ENCODE measurements at regions not wholly inside any gene's neighbourhood (a gene's known extent, or its start where the extent isn't known, plus 50 kb on each side); places are given as distances from the start of the nearest gene placed in this dataset.
"Not testable (repeated sequence)": the region's sequence is repeated elsewhere in the genome, so short reads cannot be mapped to it uniquely, and the experiment has no call there.

DNA sequence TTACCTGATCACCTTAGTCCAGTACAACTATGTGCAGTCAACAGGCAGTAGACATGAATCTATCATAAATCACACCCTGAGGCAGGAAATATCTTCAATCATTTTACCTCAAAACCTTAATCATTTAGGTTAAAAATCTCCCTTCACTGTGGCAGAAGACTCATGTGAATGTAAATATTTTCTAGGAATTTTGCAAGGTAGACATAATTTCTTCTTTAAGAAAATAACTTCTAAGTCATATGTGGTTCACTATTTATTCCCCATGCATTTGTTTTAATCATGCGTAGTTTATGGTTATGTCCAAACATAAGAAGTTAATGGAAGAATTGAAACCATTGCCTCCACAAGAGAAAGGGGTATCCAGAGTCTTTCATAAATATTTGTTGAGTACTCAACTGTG, 97.0 kb downstream of the HMHB1 start:
- DNase-seq, result no peak

DNA sequence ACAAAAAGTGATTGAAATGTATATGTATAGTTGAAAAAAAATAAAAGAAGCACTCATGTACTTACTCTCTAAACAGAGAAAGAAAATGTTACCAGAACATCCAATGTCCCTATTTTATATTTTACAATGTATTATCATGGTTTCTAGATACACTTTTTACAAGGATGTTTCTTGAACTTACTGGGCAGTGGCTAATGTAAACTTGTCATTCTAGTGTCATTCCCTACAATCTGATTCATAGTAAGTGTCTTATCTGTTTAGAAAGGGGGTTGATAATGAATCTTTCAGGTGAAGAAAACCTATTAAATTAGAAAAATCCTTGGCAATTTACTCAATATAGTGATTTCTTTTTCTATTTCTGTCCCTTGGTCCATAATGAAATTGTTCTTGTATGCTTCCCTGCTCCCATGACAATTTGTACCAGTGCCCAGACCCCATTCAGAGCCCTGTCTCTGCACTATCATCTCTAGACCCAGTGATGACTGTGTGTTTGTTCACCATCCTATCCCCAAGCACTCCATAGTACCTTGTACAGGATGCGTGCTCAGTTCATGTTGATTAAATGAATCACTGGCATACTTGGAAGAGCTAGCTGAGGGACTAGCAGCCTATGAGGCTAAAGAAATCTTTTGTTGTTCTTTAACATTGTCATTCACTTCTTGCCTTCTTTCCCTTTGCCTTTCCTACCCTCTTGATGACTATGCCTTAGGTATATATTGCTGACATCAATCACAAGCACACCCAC, 101.2 kb downstream of the HMHB1 start:
- no peak for DNase-seq

GRCh38 chr5:143914756-143915155, 102.8 kb downstream of the HMHB1 start:
- DNase-seq, result no peak

DNA sequence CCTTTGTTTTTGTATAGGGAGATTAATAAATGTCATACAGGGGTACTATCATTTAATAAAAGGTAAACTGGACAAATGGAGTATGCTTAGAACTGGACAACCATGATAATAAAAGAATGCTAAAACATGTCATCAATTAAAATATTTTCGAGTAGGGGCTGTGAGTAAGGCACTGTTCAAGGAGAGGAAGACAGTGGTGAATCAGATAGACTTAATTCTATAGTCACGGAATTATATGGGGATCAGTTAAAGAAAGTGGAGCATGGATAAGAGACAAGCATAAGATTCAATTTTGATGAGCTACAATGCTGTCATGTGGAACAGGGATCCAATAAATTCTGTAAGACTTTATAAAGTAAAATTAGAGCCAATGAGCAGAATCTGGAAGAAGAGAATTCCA, 104.5 kb downstream of the HMHB1 start:
- no peak for DNase-seq

DNA sequence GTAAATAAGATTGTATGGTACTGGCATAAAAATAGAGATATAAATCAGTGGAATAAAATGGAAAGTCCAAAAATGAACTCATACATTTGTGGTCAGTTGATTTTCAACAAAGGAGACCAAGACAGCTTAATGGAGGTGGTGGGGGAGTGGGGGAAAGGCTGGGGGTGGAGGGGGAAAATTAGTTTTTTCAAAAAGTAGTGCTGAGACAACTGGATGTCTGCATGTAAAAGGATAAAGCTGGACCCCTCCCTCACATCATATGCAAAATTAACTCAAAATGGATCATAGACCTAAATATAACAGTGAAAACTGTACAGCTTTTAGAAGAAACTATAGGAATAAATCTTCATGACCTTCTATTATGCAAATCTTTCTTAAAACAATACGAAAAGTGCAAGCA, 107.0 kb downstream of the HMHB1 start:
- DNase-seq, result no peak

GRCh38 chr5:143920772-143921171, 108.8 kb downstream of the HMHB1 start:
- DNase-seq, result no peak

- DNase-seq, result no peak
These were observed 109.8 kb downstream of the HMHB1 start for GRCh38 chr5:143921525-143922311.

DNA sequence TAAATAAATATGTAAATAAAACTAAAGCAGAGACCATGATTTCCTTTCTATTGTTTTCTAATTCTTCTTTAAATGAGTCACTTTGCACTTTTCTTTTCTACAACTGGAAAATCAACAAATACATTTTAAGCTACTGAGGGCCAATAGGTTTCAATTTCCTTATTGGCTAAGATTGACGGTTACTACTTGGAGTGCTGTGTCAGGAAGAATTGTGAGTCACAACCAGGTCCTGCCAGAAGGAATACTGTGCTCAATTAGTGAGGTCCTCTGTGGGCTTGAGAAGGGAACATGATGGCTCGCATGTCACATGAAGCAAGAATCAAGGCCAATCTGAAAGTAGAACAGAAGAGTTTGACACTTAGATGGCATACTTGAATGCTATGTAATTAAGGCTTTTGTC, 110.8 kb downstream of the HMHB1 start:
- DNase-seq, result no peak

GRCh38 chr5:143923634-143924266, 111.8 kb downstream of the HMHB1 start:
- no peak for DNase-seq

DNA sequence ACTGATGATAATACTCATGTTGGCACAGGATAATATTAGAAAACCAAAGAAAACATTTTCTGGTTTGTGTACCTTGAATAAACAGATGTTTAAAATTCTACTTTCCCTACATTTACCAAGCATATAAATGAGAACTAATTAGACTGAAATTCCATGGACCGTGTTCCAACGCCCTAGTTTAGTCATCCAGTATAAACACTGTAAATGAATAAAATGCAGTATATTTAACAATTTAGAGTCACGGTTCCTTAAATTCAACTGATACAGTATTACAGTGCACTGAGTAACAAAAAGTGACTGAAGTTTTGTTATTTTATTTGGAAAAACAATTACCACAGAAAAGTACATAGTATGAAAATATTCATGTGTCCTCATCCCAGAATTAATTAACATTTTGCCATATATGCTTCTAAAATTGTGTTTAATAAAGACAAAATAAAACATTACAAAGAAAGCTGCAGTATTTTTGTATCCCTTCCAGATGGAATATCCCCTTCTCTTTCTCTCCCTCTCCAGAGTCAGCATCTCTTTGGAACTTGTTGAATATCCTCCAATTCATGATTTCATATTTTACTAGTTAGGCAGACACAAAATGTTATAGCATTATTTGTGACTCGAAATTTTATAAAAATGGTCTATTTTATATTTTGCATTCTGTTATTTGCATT, 112.5 kb downstream of the HMHB1 start:
- no peak for DNase-seq

GRCh38 chr5:143924979-143925325, 113.0 kb downstream of the HMHB1 start:
- not testable (repeated sequence) for DNase-seq

- no peak for DNase-seq
These were observed 117.5 kb downstream of the HMHB1 start for GRCh38 chr5:143929486-143929885.

DNA sequence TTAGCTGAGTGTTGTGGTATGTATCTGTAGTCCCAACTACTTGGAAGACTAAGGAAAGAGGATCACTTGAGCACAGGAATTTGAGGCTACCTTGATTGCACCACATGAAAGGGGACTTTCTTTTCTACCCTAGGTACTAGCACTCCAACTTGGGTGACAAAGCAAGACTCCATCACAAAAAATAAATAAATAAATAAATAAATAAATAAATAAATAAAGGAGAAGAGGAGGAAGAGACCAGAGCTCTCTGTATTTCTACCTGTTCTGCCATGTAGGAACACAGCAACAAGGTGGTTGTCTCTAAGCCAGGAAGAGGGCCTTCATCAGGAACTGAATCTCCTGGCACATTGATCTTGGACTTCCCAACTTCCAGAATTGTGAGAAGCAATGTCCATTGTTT, 118.6 kb downstream of the HMHB1 start:
- no peak for DNase-seq

- DNase-seq, result no peak
These were observed 119.5 kb downstream of the HMHB1 start for GRCh38 chr5:143931476-143931875.

- DNase-seq, result no peak
These were observed 120.0 kb downstream of the HMHB1 start for GRCh38 chr5:143931986-143932385.

GRCh38 chr5:143932584-143932983, 120.6 kb downstream of the HMHB1 start:
- DNase-seq, result no peak

- DNase-seq, result no peak
These were observed 121.5 kb downstream of the HMHB1 start for GRCh38 chr5:143933451-143933850.

- no peak for DNase-seq
These were observed 122.9 kb downstream of the HMHB1 start for GRCh38 chr5:143934821-143935220.

GRCh38 chr5:143938230-143938629, 126.3 kb downstream of the HMHB1 start:
- DNase-seq, result no peak

DNA sequence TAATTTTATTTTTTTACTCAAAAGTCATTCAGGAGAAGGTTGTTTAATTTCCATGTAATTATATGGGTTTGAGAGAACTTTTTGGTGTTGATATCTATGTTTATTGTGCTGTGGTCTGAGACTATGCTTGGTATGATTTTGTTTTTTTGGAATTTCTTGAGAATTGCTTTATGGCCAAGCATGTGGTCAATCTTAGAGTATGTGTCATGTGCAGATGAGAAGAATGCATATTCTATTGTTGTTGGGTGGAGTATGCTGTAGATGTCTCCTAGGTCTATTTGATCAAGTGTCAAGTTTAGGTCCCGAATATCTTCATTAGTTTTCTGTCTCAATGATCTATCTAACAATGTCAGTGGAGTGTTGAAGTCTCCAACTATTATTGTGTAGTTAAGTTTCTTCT, 134.9 kb downstream of the HMHB1 start:
- DNase-seq, result no peak

GRCh38 chr5:143947313-143947712, 135.4 kb downstream of the HMHB1 start:
- DNase-seq, result no peak

GRCh38 chr5:143952809-143953208, 140.8 kb downstream of the HMHB1 start:
- no peak for DNase-seq

DNA sequence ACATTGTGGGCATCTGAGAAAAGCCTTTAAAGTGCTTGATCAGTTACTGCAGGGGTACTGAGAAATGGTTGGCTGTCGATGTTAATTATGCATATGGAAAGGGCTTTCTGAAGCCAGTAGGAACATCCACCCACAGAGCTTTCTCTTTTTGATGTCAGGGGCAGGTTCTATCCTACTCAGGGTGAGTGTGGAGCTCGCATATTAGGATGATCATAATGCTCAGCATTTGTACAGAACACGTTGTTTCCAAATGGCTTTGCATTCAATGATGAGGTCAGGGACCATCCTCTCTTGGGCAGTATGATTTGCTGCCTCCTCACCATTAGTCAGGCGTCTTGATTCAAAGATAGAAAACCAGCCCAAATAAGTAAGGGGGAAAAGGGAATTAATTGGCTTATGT, 141.9 kb downstream of the HMHB1 start:
- DNase-seq, result no peak

GRCh38 chr5:143955141-143955540, 143.2 kb downstream of the HMHB1 start:
- no peak for DNase-seq

All from Kasumi-1 (cell line).